C4-2B (cell line): ENCODE measurements at regions not wholly inside any gene's neighbourhood (a gene's known extent, or its start where the extent isn't known, plus 50 kb on each side); places are given as distances from the start of the nearest gene placed in this dataset.

Experiments used
- ZFX ChIP-seq: fragments of 450-650 bp; IDR thresholded peaks from 2 replicates; pipeline ENCODE4 v1.6.1; 2017
- TF ChIP-seq, protein P1 (sequence below): fragments of 450-650 bp; conservative IDR thresholded peaks from 2 replicates; pipeline ENCODE4 v1.5.1; 2017; ENCODE audit warnings: mild to moderate bottlenecking

DNA sequence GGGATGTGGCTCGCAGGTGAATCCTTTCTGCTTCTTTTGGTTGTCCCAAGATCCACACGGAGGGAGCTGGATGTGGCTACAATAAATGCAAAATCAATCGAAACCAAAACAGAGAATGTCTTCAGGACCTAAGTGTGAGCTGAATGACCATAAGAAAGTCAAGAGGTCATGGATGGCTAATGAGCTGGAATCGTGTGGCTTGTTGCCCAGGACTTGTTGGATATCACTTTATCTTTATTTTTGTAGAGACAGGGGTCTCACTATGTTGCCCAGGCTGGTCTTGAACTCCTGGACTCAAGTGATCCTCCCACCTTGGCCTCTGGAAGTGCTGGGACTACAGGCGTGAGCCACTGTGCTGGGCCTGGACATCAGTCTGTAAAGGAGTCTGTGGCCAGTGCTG, 326.8 kb upstream of the N4BP1 start:
- TF ChIP-seq, protein P1, sequence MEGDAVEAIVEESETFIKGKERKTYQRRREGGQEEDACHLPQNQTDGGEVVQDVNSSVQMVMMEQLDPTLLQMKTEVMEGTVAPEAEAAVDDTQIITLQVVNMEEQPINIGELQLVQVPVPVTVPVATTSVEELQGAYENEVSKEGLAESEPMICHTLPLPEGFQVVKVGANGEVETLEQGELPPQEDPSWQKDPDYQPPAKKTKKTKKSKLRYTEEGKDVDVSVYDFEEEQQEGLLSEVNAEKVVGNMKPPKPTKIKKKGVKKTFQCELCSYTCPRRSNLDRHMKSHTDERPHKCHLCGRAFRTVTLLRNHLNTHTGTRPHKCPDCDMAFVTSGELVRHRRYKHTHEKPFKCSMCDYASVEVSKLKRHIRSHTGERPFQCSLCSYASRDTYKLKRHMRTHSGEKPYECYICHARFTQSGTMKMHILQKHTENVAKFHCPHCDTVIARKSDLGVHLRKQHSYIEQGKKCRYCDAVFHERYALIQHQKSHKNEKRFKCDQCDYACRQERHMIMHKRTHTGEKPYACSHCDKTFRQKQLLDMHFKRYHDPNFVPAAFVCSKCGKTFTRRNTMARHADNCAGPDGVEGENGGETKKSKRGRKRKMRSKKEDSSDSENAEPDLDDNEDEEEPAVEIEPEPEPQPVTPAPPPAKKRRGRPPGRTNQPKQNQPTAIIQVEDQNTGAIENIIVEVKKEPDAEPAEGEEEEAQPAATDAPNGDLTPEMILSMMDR = no peak
- TF ChIP-seq ZFX = no peak
